ENCODE measurements at regions not wholly inside any gene's neighbourhood (a gene's known extent, or its start where the extent isn't known, plus 50 kb on each side); places are given as distances from the start of the nearest gene placed in this dataset.
A peak's percentile ranks its signal among the peaks of the same experiment; 100 is the strongest.

- Mint-ChIP-seq H3K27ac (no peak overlapping the region), H3K36me3 (no peaks in the 10 kb centered on the region), H3K4me3 (no peak overlapping the region), H3K4me1 (no peaks in the 10 kb centered on the region), H3K27me3 (no peaks in the 10 kb centered on the region), H3K9me3 (peaks cover 0 to 22% (median 10%) of the 10 kb centered on the region in 7 donors)
- DNase-seq (no peak), ATAC-seq (ENCODE audit: low read depth in 2 of 2) (no peak)
Measured at GRCh38 chr5:20145240-20145639, 157.2 kb upstream of the CDH18 start.

GRCh38 chr5:20129501-20129900 lies 141.5 kb upstream of the CDH18 start:
- no peak overlapping the region for H3K4me3 Mint-ChIP-seq
- ATAC-seq (ENCODE audit: low read depth in 2 of 2), result no peak
- no peaks in the 10 kb centered on the region for H3K4me1 Mint-ChIP-seq

GRCh38 chr5:20128343-20128742 lies 140.3 kb upstream of the CDH18 start:
- Mint-ChIP-seq H3K4me1 (no peaks in the 10 kb centered on the region), H3K9me3 (peaks cover 0 to 7% (median 1%) of the 10 kb centered on the region in 7 donors), H3K4me3 (no peak overlapping the region), H3K36me3 (no peaks in the 10 kb centered on the region), H3K27me3 (no peaks in the 10 kb centered on the region), H3K27ac (no peak overlapping the region)
- DNase-seq (no peak), ATAC-seq (ENCODE audit: low read depth in 2 of 2) (no peak)

More at GRCh38 chr5:20129501-20129900, 141.5 kb upstream of the CDH18 start:
- Mint-ChIP-seq H3K36me3 (no peaks in the 10 kb centered on the region), H3K27ac (no peak overlapping the region), H3K9me3 (peaks cover 0 to 10% (median 3%) of the 10 kb centered on the region in 7 donors), H3K27me3 (no peaks in the 10 kb centered on the region)
- DNase-seq, result no peak

- H3K4me3 Mint-ChIP-seq, result no peak overlapping the region
- peaks cover 0 to 4% (median under 1%) of the 10 kb centered on the region in 7 donors for H3K9me3 Mint-ChIP-seq
- no peaks in the 10 kb centered on the region for H3K4me1 Mint-ChIP-seq
- no peak overlapping the region for H3K27ac Mint-ChIP-seq
- ATAC-seq (ENCODE audit: low read depth in 2 of 2), result no peak
- DNase-seq, result no peak
- no peaks in the 10 kb centered on the region for H3K36me3 Mint-ChIP-seq
- H3K27me3 Mint-ChIP-seq, result no peaks in the 10 kb centered on the region
Measured at GRCh38 chr5:20114526-20114925, 126.5 kb upstream of the CDH18 start.

- no peak overlapping the region for H3K27ac Mint-ChIP-seq
- ATAC-seq (ENCODE audit: low read depth in 2 of 2), result no peak
- DNase-seq, result no peak
- H3K9me3 Mint-ChIP-seq, result peaks cover 0 to 4% (median 1%) of the 10 kb centered on the region in 7 donors
- H3K36me3 Mint-ChIP-seq, result no peaks in the 10 kb centered on the region
- H3K4me3 Mint-ChIP-seq, result no peak overlapping the region
- no peaks in the 10 kb centered on the region for H3K27me3 Mint-ChIP-seq
- H3K4me1 Mint-ChIP-seq, result no peaks in the 10 kb centered on the region
Measured at GRCh38 chr5:20113931-20114330, 125.9 kb upstream of the CDH18 start.

- Mint-ChIP-seq H3K9me3 (peaks cover 0 to 7% (median 4%) of the 10 kb centered on the region in 7 donors), H3K36me3 (no peaks in the 10 kb centered on the region), H3K4me3 (no peak overlapping the region), H3K4me1 (peaks cover 0 to 3% (median 0%) of the 10 kb centered on the region in 3 donors), H3K27ac (no peak overlapping the region), H3K27me3 (no peaks in the 10 kb centered on the region)
- DNase-seq (no peak), ATAC-seq (ENCODE audit: low read depth in 2 of 2) (no peak)
Measured at GRCh38 chr5:20113031-20113715, 125.2 kb upstream of the CDH18 start.

- Mint-ChIP-seq H3K9me3 (peaks cover 0 to 7% (median 4%) of the 10 kb centered on the region in 7 donors), H3K36me3 (no peaks in the 10 kb centered on the region)
Measured at GRCh38 chr5:20109326-20109725, 121.3 kb upstream of the CDH18 start.

GRCh38 chr5:20105915-20106314 lies 117.9 kb upstream of the CDH18 start:
- Mint-ChIP-seq H3K27ac (no peak overlapping the region), H3K27me3 (no peaks in the 10 kb centered on the region), H3K36me3 (no peaks in the 10 kb centered on the region), H3K4me1 (peaks cover 0 to 3% (median 0%) of the 10 kb centered on the region in 3 donors), H3K9me3 (peaks cover 0 to 7% (median 4%) of the 10 kb centered on the region in 7 donors), H3K4me3 (no peak overlapping the region)
- ATAC-seq (ENCODE audit: low read depth in 2 of 2), result no peak
- no peak for DNase-seq

More at GRCh38 chr5:20109326-20109725, 121.3 kb upstream of the CDH18 start:
- Mint-ChIP-seq H3K4me3 (no peak overlapping the region), H3K4me1 (peaks cover 0 to 3% (median 0%) of the 10 kb centered on the region in 3 donors), H3K27ac (no peak overlapping the region), H3K27me3 (no peaks in the 10 kb centered on the region)
- ATAC-seq (ENCODE audit: low read depth in 2 of 2) (no peak), DNase-seq (no peak)

GRCh38 chr5:20102293-20102692 lies 114.3 kb upstream of the CDH18 start:
- no peaks in the 10 kb centered on the region for H3K36me3 Mint-ChIP-seq
- peaks cover 0 to 4% (median 2%) of the 10 kb centered on the region in 7 donors for H3K9me3 Mint-ChIP-seq
- DNase-seq (no peak), ATAC-seq (ENCODE audit: low read depth in 2 of 2) (no peak)
- no peak overlapping the region for H3K4me3 Mint-ChIP-seq
- H3K27me3 Mint-ChIP-seq, result no peaks in the 10 kb centered on the region
- H3K4me1 Mint-ChIP-seq, result no peaks in the 10 kb centered on the region
- H3K27ac Mint-ChIP-seq, result no peak overlapping the region

GRCh38 chr5:20098694-20099093 lies 110.7 kb upstream of the CDH18 start:
- Mint-ChIP-seq H3K9me3 (peaks cover 0 to 5% (median 0%) of the 10 kb centered on the region in 7 donors), H3K4me1 (no peaks in the 10 kb centered on the region), H3K27ac (no peak overlapping the region), H3K36me3 (no peaks in the 10 kb centered on the region), H3K4me3 (no peak overlapping the region), H3K27me3 (no peaks in the 10 kb centered on the region)
- ATAC-seq (ENCODE audit: low read depth in 2 of 2), result no peak
- no peak for DNase-seq

- H3K4me3 Mint-ChIP-seq, result no peak overlapping the region
- DNase-seq (no peak), ATAC-seq (ENCODE audit: low read depth in 2 of 2) (no peak)
- no peaks in the 10 kb centered on the region for H3K36me3 Mint-ChIP-seq
- no peaks in the 10 kb centered on the region for H3K27me3 Mint-ChIP-seq
- peak overlapping the region in 1 of 6 donors; percentile 21 for H3K27ac Mint-ChIP-seq
- peaks cover 0 to 16% (median 6%) of the 10 kb centered on the region in 7 donors for H3K9me3 Mint-ChIP-seq
- no peaks in the 10 kb centered on the region for H3K4me1 Mint-ChIP-seq
Measured at GRCh38 chr5:20088361-20088760, 100.4 kb upstream of the CDH18 start.

- DNase-seq (no peak), ATAC-seq (ENCODE audit: low read depth in 2 of 2) (no peak)
- no peak overlapping the region for H3K4me3 Mint-ChIP-seq
- no peaks in the 10 kb centered on the region for H3K27me3 Mint-ChIP-seq
- H3K36me3 Mint-ChIP-seq, result no peaks in the 10 kb centered on the region
- H3K4me1 Mint-ChIP-seq, result no peaks in the 10 kb centered on the region
- no peak overlapping the region for H3K27ac Mint-ChIP-seq
- H3K9me3 Mint-ChIP-seq, result peaks cover 0 to 13% (median 6%) of the 10 kb centered on the region in 7 donors
Measured at GRCh38 chr5:20087299-20087698, 99.3 kb upstream of the CDH18 start.

GRCh38 chr5:20077186-20077585 lies 89.2 kb upstream of the CDH18 start:
- no peaks in the 10 kb centered on the region for H3K27me3 Mint-ChIP-seq
- no peak for DNase-seq
- H3K36me3 Mint-ChIP-seq, result no peaks in the 10 kb centered on the region
- H3K4me3 Mint-ChIP-seq, result no peak overlapping the region
- H3K27ac Mint-ChIP-seq, result no peak overlapping the region
- H3K4me1 Mint-ChIP-seq, result no peaks in the 10 kb centered on the region
- peaks cover 0 to 9% (median 0%) of the 10 kb centered on the region in 7 donors for H3K9me3 Mint-ChIP-seq
- ATAC-seq (ENCODE audit: low read depth in 2 of 2), result no peak

- Mint-ChIP-seq H3K4me1 (no peaks in the 10 kb centered on the region), H3K4me3 (no peak overlapping the region), H3K9me3 (peaks cover 0 to 6% (median 1%) of the 10 kb centered on the region in 7 donors), H3K27me3 (no peaks in the 10 kb centered on the region), H3K27ac (no peak overlapping the region), H3K36me3 (no peaks in the 10 kb centered on the region)
- DNase-seq (no peak), ATAC-seq (ENCODE audit: low read depth in 2 of 2) (no peak)
Measured at GRCh38 chr5:20056933-20057332, 68.9 kb upstream of the CDH18 start.

Data from naive B cell (primary cell).